Keratinocyte (primary cell): ENCODE measurements at regions not wholly inside any gene's neighbourhood (a gene's known extent, or its start where the extent isn't known, plus 50 kb on each side); places are given as distances from the start of the nearest gene placed in this dataset.

Source experiments
- CTCF ChIP-seq, 3 experiments: IDR thresholded peaks in 1 of 3; conservative IDR thresholded peaks in 1 of 3; optimal IDR thresholded peaks in 1 of 3; 2 replicates in 2 of 3; 3 replicates in 1 of 3; pipeline versions ENCODE3 to v1.5.1; 2011; ENCODE audit warnings: low read length in 3 of 3, mild to moderate bottlenecking in 3 of 3, moderate library complexity in 2 of 3, control low read depth in 1 of 3, inconsistent platforms in 1 of 3; ENCODE audit not compliant: insufficient read depth in 2 of 3; ENCODE audit errors: extremely low read depth in 1 of 3
- EZH2 ChIP-seq: IDR thresholded peaks from one replicate; pipeline ENCODE4 v1.6.1; 2012; ENCODE audit warnings: inconsistent platforms, mild to moderate bottlenecking, low read length, moderate library complexity

DNA sequence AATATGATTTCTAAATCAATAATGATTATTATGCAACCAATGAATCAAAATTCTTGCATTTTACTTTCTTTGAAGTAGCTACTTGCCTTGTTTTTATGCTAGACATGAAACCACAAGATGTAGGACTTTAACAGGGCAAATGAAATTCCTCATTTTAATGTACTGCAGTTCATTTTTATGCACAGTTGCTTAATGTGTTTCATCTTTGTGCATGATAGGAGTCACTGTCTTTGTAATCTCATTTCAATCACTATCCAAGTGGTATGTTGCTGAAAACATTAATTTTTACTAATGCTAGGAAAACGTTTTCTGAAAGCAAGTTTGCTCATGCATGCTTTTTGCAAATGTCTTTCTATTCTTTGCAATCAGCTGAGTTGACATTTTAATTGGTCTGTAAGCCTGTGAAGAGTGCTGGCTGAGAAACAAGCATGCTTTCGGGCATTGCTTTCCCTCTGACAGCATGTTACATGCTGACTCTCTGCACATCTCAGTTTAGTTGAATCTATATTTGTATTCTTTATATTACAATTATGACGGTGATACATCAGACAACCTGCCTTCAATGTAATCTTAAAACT is 535.0 kb upstream of the CDH18 start:
- TF ChIP-seq EZH2 = no peak
- no peak for TF ChIP-seq CTCF (optimal IDR thresholded peaks at IDR 0.05 in 1 of 3, IDR thresholded peaks at IDR 0.05 in 1 of 3, conservative IDR thresholded peaks at IDR 0.05 in 1 of 3; ENCODE audit: extremely low read depth in 1 of 3, insufficient read depth in 2 of 3, low read length in 3 of 3)
